MM.1S (cell line): ENCODE measurements at regions not wholly inside any gene's neighbourhood (a gene's known extent, or its start where the extent isn't known, plus 50 kb on each side); places are given as distances from the start of the nearest gene placed in this dataset.

ENCODE experiments used
- EZH2 ChIP-seq: fragments of 300-600 bp; sonication (generic); optimal IDR thresholded peaks from 2 replicates; pipeline ENCODE3; 2017; ENCODE audit warnings: low read depth, mild to moderate bottlenecking, antibody characterized with exemption, low read length, mixed read lengths
- EZH2phosphoT487 ChIP-seq: fragments of 300-600 bp; sonication (generic); IDR thresholded peaks from 2 replicates; pipeline ENCODE4 v1.6.1; 2018; ENCODE audit warnings: antibody characterized with exemption, low read length
- TF ChIP-seq, protein P1 (sequence below): fragments of 300-600 bp; sonication (generic); IDR thresholded peaks from 2 replicates; pipeline ENCODE4 v1.5.1; 2016; ENCODE audit warnings: antibody characterized with exemption, low read length, mixed read lengths

- TF ChIP-seq, protein P1, sequence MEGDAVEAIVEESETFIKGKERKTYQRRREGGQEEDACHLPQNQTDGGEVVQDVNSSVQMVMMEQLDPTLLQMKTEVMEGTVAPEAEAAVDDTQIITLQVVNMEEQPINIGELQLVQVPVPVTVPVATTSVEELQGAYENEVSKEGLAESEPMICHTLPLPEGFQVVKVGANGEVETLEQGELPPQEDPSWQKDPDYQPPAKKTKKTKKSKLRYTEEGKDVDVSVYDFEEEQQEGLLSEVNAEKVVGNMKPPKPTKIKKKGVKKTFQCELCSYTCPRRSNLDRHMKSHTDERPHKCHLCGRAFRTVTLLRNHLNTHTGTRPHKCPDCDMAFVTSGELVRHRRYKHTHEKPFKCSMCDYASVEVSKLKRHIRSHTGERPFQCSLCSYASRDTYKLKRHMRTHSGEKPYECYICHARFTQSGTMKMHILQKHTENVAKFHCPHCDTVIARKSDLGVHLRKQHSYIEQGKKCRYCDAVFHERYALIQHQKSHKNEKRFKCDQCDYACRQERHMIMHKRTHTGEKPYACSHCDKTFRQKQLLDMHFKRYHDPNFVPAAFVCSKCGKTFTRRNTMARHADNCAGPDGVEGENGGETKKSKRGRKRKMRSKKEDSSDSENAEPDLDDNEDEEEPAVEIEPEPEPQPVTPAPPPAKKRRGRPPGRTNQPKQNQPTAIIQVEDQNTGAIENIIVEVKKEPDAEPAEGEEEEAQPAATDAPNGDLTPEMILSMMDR: no peak
- TF ChIP-seq EZH2 (no peak), EZH2phosphoT487 (no peak)
Measured at GRCh38 chr1:10888291-10888690, 91.8 kb upstream of the CASZ1 start.
